OCI-LY1 (cell line): ENCODE measurements at regions not wholly inside any gene's neighbourhood (a gene's known extent, or its start where the extent isn't known, plus 50 kb on each side); places are given as distances from the start of the nearest gene placed in this dataset.

Experiments used
- H2AFZ ChIP-seq: fragments of 200-600 bp; sonication (generic), shearing (Covaris generic); 2 replicates; pipeline ENCODE4 v1.6.0; 2014; ENCODE audit warnings: antibody characterized with exemption, mild to moderate bottlenecking, low read length
- H3F3A ChIP-seq: fragments of 200-600 bp; sonication (generic), shearing (Covaris generic); 2 replicates; pipeline ENCODE4 v1.6.0; 2014; ENCODE audit warnings: mild to moderate bottlenecking, antibody characterized with exemption, low read length, moderate library complexity; ENCODE audit not compliant: insufficient read depth
- H3K27ac ChIP-seq: fragments of 200-600 bp; sonication (generic); 2 replicates; pipeline ENCODE4 v1.5.1; 2014; ENCODE audit warnings: low read length, mixed run types, mild to moderate bottlenecking, low read depth; ENCODE audit not compliant: poor library complexity, severe bottlenecking
- H3K27me3 ChIP-seq: fragments of 200-600 bp; sonication (generic); 2 replicates; pipeline ENCODE4 v1.6.0; 2014; ENCODE audit warnings: antibody characterized with exemption, mild to moderate bottlenecking, low read length, moderate library complexity; ENCODE audit not compliant: insufficient read depth
- H3K36me3 ChIP-seq: fragments of 200-600 bp; sonication (generic); 2 replicates; pipeline ENCODE4 v1.6.1; 2014; ENCODE audit warnings: mild to moderate bottlenecking, antibody characterized with exemption, low read length, moderate library complexity, mixed read lengths; ENCODE audit not compliant: insufficient read depth
- H3K4me1 ChIP-seq: fragments of 200-600 bp; sonication (generic); 2 replicates; pipeline ENCODE4 v1.5.1; 2014; ENCODE audit warnings: mild to moderate bottlenecking, low read length, moderate library complexity; ENCODE audit not compliant: insufficient read depth, severe bottlenecking
- H3K4me2 ChIP-seq: fragments of 200-600 bp; sonication (generic), shearing (Covaris generic); 2 replicates; pipeline ENCODE4 v1.6.1; 2014; ENCODE audit warnings: low read length
- H3K4me3 ChIP-seq: fragments of 200-600 bp; sonication (generic); 2 replicates; pipeline ENCODE4 v1.5.1; 2014; ENCODE audit warnings: low read length, low read depth, mild to moderate bottlenecking, mixed read lengths; ENCODE audit not compliant: poor library complexity, severe bottlenecking
- H3K79me2 ChIP-seq: fragments of 200-600 bp; shearing (Covaris generic); 2 replicates; pipeline ENCODE4 v1.6.1; 2016; ENCODE audit warnings: mixed run types, low read length, mixed read lengths; ENCODE audit not compliant: insufficient read depth
- H3K9ac ChIP-seq: fragments of 200-600 bp; sonication (generic), shearing (Covaris generic); 2 replicates; pipeline ENCODE4 v1.6.1; 2014; ENCODE audit warnings: mild to moderate bottlenecking, low read length, mixed read lengths
- H3K9me2 ChIP-seq: fragments of 200-600 bp; sonication (generic), shearing (Covaris generic); 2 replicates; pipeline ENCODE4 v1.6.1; 2014; ENCODE audit warnings: low read depth, mild to moderate bottlenecking, low read length, mixed read lengths
- H3K9me3 ChIP-seq: fragments of 200-600 bp; shearing (Covaris generic); 2 replicates; pipeline ENCODE4 v1.6.1; 2014; ENCODE audit warnings: low read length, mixed read lengths
- H4K20me1 ChIP-seq: fragments of 200-600 bp; sonication (generic), shearing (Covaris generic); 2 replicates; pipeline ENCODE4 v1.6.0; 2016; ENCODE audit warnings: mild to moderate bottlenecking, low read length; ENCODE audit not compliant: insufficient read depth
- EZH2 ChIP-seq: fragments of 200-600 bp; sonication (generic), shearing (Covaris generic); IDR thresholded peaks from 2 replicates; pipeline ENCODE4 v1.8.0; 2017; ENCODE audit warnings: borderline replicate concordance, mixed run types, mild to moderate bottlenecking, antibody characterized with exemption, low read length, moderate library complexity, mixed read lengths
- TF ChIP-seq, protein P1 (sequence below): fragments of 200-600 bp; sonication (generic), shearing (Covaris generic); IDR thresholded peaks from 2 replicates; pipeline ENCODE4 v1.5.1; 2017; ENCODE audit warnings: mild to moderate bottlenecking, antibody characterized with exemption, low read length, moderate library complexity, mixed read lengths

DNA sequence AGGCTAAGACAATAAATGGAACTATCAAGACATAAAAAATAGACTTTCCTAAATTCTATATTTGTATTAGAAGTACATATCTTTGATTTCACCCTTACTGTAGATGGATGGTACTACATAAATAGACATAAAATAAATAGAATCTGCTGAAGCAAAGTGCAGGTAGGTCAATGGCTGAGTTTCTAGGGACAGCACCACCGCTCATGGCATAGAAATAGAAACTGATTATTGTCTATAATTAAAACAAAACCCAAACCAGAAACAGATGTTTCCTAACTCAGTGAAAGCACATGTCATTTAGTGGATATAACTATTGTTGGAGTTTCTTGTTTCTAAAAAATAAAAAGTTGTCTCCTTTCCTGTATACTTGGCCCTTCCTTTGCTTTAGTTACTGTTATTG, 387.3 kb upstream of the ADGRL3 start:
- H3K9me3 ChIP-seq, result no peaks in the 10 kb centered on the region
- no peak overlapping the region for H3K4me2 ChIP-seq
- no peak overlapping the region for H3K27ac ChIP-seq
- H3K27me3 ChIP-seq, result no peaks in the 10 kb centered on the region
- H3K36me3 ChIP-seq, result no peaks in the 10 kb centered on the region
- H3F3A ChIP-seq, result no peaks in the 10 kb centered on the region
- H3K4me1 ChIP-seq, result no peaks in the 10 kb centered on the region
- no peaks in the 10 kb centered on the region for H4K20me1 ChIP-seq
- no peak overlapping the region for H3K9ac ChIP-seq
- no peaks in the 10 kb centered on the region for H3K9me2 ChIP-seq
- no peaks in the 10 kb centered on the region for H3K79me2 ChIP-seq
- no peak overlapping the region for H3K4me3 ChIP-seq
- TF ChIP-seq, protein P1, sequence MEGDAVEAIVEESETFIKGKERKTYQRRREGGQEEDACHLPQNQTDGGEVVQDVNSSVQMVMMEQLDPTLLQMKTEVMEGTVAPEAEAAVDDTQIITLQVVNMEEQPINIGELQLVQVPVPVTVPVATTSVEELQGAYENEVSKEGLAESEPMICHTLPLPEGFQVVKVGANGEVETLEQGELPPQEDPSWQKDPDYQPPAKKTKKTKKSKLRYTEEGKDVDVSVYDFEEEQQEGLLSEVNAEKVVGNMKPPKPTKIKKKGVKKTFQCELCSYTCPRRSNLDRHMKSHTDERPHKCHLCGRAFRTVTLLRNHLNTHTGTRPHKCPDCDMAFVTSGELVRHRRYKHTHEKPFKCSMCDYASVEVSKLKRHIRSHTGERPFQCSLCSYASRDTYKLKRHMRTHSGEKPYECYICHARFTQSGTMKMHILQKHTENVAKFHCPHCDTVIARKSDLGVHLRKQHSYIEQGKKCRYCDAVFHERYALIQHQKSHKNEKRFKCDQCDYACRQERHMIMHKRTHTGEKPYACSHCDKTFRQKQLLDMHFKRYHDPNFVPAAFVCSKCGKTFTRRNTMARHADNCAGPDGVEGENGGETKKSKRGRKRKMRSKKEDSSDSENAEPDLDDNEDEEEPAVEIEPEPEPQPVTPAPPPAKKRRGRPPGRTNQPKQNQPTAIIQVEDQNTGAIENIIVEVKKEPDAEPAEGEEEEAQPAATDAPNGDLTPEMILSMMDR, result no peak
- no peak for TF ChIP-seq EZH2
- H2AFZ ChIP-seq, result no peak overlapping the region

DNA sequence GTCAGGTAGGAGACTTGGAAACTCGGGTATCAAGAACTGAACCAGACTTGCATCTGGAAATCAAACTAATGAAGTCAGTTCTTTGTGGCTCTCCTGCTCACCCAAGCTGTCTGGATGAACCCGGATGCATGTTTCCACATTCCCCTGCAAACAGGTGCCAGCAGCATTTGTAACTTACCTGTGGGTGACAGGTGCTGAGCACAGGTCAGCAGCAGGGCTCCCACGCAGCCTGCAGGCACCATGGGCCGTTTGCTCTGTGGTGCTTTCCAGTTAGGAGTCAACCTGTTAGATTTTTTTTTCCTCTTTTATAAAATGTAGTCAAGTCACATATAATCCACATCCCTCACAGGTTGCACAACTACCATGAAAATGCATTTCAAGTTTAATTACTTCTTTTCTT, 385.6 kb upstream of the ADGRL3 start:
- TF ChIP-seq, protein P1, result no peak
- no peak for TF ChIP-seq EZH2
- Histone ChIP-seq H4K20me1 (no peaks in the 10 kb centered on the region), H3K4me2 (no peak overlapping the region), H3F3A (no peaks in the 10 kb centered on the region), H3K9ac (no peak overlapping the region), H2AFZ (no peak overlapping the region), H3K9me2 (no peaks in the 10 kb centered on the region), H3K27me3 (no peaks in the 10 kb centered on the region), H3K79me2 (no peaks in the 10 kb centered on the region), H3K9me3 (no peaks in the 10 kb centered on the region), H3K4me1 (no peaks in the 10 kb centered on the region), H3K36me3 (no peaks in the 10 kb centered on the region), H3K27ac (no peak overlapping the region), H3K4me3 (no peak overlapping the region)

DNA sequence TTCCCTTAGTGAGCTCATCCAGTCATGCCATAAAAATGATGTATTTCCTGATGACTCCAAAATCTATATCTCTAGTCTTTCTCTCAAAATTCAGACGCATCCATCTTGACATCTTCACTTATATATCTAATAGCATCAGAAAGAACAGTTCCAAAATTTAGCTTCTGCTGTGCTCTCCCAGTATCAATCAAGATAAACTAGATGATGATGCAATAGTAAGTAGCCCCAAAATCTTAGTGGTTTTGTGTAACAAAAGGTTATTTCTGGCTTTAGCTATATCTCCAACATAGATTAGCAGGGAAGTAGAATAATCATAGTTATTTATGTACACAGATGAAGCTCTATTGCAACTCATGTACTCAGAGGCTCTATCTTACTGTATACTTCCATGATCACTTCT, 382.5 kb upstream of the ADGRL3 start:
- Histone ChIP-seq H3K36me3 (no peaks in the 10 kb centered on the region), H3K9ac (no peak overlapping the region), H3K27me3 (no peaks in the 10 kb centered on the region), H3K4me1 (no peaks in the 10 kb centered on the region), H3K4me3 (no peak overlapping the region), H2AFZ (no peak overlapping the region), H3K9me2 (no peaks in the 10 kb centered on the region), H3K9me3 (no peaks in the 10 kb centered on the region), H3K27ac (no peak overlapping the region), H3K4me2 (no peak overlapping the region), H3K79me2 (no peaks in the 10 kb centered on the region), H3F3A (no peaks in the 10 kb centered on the region), H4K20me1 (no peaks in the 10 kb centered on the region)
- TF ChIP-seq, protein P1, result no peak
- TF ChIP-seq EZH2, result no peak
